IMR-90 (cell line): ENCODE measurements at regions not wholly inside any gene's neighbourhood (a gene's known extent, or its start where the extent isn't known, plus 50 kb on each side); places are given as distances from the start of the nearest gene placed in this dataset.

ENCODE experiments used
- ATAC-seq: fragments of 200-7000 bp; cut with Tn5 transposase; 2 replicates; pipeline ENCODE4 v1.9.1; 2020; ENCODE audit warnings: low read depth, mild to moderate bottlenecking, moderate library complexity
- BruUV-seq: library from RNA; stranded (reverse); fragments of 400-500 nt; replicated peaks from 2 replicates; lab custom pipeline; 2021; lab: Mats Ljungman, UMichigan
- CTCF ChIA-PET: fragments of 300-600 bp; formaldehyde crosslinking; extraction: SDS; loops from one replicate; lab custom pipeline; 2021; ENCODE audit warnings: antibody characterized with exemption; lab: Yijun Ruan, JAX
- POLR2A ChIA-PET: fragments of 300-600 bp; sonication (Branson Sonifier 250); formaldehyde crosslinking; loops from one replicate; lab custom pipeline; 2022; ENCODE audit warnings: antibody characterized with exemption; ENCODE audit not compliant: unreplicated experiment; lab: Charles Lee
- DNase-seq: peaks from one replicate; pipeline ENCODE4 v3.0.0; 2013
- H2AFZ ChIP-seq: replicated peaks from 2 replicates; pipeline ENCODE3; 2013; ENCODE audit warnings: low read length, mild to moderate bottlenecking; ENCODE audit not compliant: poor library complexity
- H2AK5ac ChIP-seq: 2 replicates; pipeline ENCODE4 v1.6.1; 2013; ENCODE audit warnings: low read depth, low read length, inconsistent platforms
- H2AK9ac ChIP-seq: replicated peaks from 2 replicates; pipeline ENCODE3; 2013; ENCODE audit warnings: mild to moderate bottlenecking, low read depth, low read length, moderate library complexity; ENCODE audit not compliant: poor library complexity
- H2BK120ac ChIP-seq: 2 replicates; pipeline ENCODE4 v1.6.1; 2013; ENCODE audit warnings: low read depth, low read length, inconsistent platforms
- H2BK15ac ChIP-seq: 3 replicates; pipeline ENCODE4 v1.6.1; 2013; ENCODE audit warnings: low read depth, low read length, inconsistent platforms
- H2BK20ac ChIP-seq: 2 replicates; pipeline ENCODE4 v1.6.1; 2013; ENCODE audit warnings: low read depth, mild to moderate bottlenecking, inconsistent platforms, low read length, moderate library complexity
- H2BK5ac ChIP-seq: 2 replicates; pipeline ENCODE4 v1.6.1; 2013; ENCODE audit warnings: mild to moderate bottlenecking, low read depth, low read length, inconsistent platforms; ENCODE audit not compliant: poor library complexity, severe bottlenecking
- H3K14ac ChIP-seq: replicated peaks from 2 replicates; pipeline ENCODE4 v1.6.1; 2013; ENCODE audit warnings: low read depth, low read length, inconsistent platforms
- H3K18ac ChIP-seq: 2 replicates; pipeline ENCODE4 v1.6.1; 2013; ENCODE audit warnings: low read depth, low read length, control low read depth
- H3K23ac ChIP-seq: 2 replicates; pipeline ENCODE4 v1.6.1; 2013; ENCODE audit warnings: low read depth, low read length, inconsistent platforms
- H3K27ac ChIP-seq: 2 replicates; pipeline ENCODE4 v1.5.1; 2013; ENCODE audit warnings: mild to moderate bottlenecking, control low read depth, low read length; ENCODE audit not compliant: insufficient read depth
- H3K27me3 ChIP-seq: 2 replicates; pipeline ENCODE4 v1.6.1; 2013; ENCODE audit warnings: low read length; ENCODE audit not compliant: control insufficient read depth, insufficient read depth
- H3K36me3 ChIP-seq: 2 replicates; pipeline ENCODE4 v1.6.1; 2013; ENCODE audit warnings: low read length, mixed read lengths; ENCODE audit not compliant: control insufficient read depth, insufficient read depth
- H3K4ac ChIP-seq: 2 replicates; pipeline ENCODE4 v1.6.1; 2013; ENCODE audit warnings: low read depth, low read length, inconsistent platforms
- H3K4me1 ChIP-seq: 2 replicates; pipeline ENCODE4 v1.6.1; 2013; ENCODE audit warnings: low read length, mixed read lengths; ENCODE audit not compliant: control insufficient read depth, insufficient read depth
- H3K4me2 ChIP-seq: 2 replicates; pipeline ENCODE4 v1.6.1; 2013; ENCODE audit warnings: low read depth, mild to moderate bottlenecking, control low read depth, low read length, moderate library complexity
- H3K4me3 ChIP-seq: 2 replicates; pipeline ENCODE4 v1.5.1; 2013; ENCODE audit warnings: low read depth, mild to moderate bottlenecking, control low read depth, low read length, moderate library complexity; ENCODE audit not compliant: insufficient read depth
- H3K56ac ChIP-seq: 2 replicates; pipeline ENCODE4 v1.6.1; 2013; ENCODE audit warnings: low read length, inconsistent platforms; ENCODE audit not compliant: insufficient read depth; ENCODE audit errors: extremely low read depth
- H3K79me1 ChIP-seq, 2 experiments: 2 replicates each; pipeline ENCODE4 v1.6.1; 2013; ENCODE audit warnings: low read length in 2 of 2, inconsistent platforms in 1 of 2, low read depth in 1 of 2
- H3K9ac ChIP-seq: 2 replicates; pipeline ENCODE4 v1.6.1; 2013; ENCODE audit warnings: low read depth, low read length, control low read depth
- H3K9me1 ChIP-seq: 2 replicates; pipeline ENCODE4 v1.6.1; 2013; ENCODE audit warnings: low read length, inconsistent platforms; ENCODE audit not compliant: insufficient read depth
- H3K9me3 ChIP-seq: 2 replicates; pipeline ENCODE4 v1.6.1; 2013; ENCODE audit warnings: low read length; ENCODE audit not compliant: control insufficient read depth, insufficient read depth
- H4K20me1 ChIP-seq: 2 replicates; pipeline ENCODE4 v1.6.1; 2013; ENCODE audit warnings: low read length, inconsistent platforms; ENCODE audit not compliant: insufficient read depth
- H4K5ac ChIP-seq: 2 replicates; pipeline ENCODE4 v1.6.1; 2013; ENCODE audit warnings: mild to moderate bottlenecking, low read depth, low read length, control low read depth
- H4K8ac ChIP-seq, 2 experiments: 2 replicates each; pipeline ENCODE4 v1.6.1; 2013; ENCODE audit warnings: low read depth in 2 of 2, low read length in 2 of 2, control low read depth in 1 of 2, inconsistent platforms in 1 of 2
- H4K91ac ChIP-seq: 2 replicates; pipeline ENCODE4 v1.6.1; 2013; ENCODE audit warnings: low read depth, low read length, inconsistent platforms; ENCODE audit not compliant: insufficient read depth
- BHLHE40 ChIP-seq: fragments of 150-350 bp; IDR thresholded peaks from 2 replicates; pipeline ENCODE4 v1.6.1; 2016; ENCODE audit warnings: mild to moderate bottlenecking, low read depth, low read length
- CEBPB ChIP-seq: IDR thresholded peaks from 2 replicates; pipeline ENCODE4 v1.6.1; 2012; ENCODE audit warnings: low read depth, low read length, improper control_type of control experiment
- CHD1 ChIP-seq: IDR thresholded peaks from 2 replicates; pipeline ENCODE4 v1.6.1; 2012; ENCODE audit warnings: low read depth, low read length, improper control_type of control experiment
- FOS ChIP-seq: fragments of 150-350 bp; IDR thresholded peaks from 2 replicates; pipeline ENCODE4 v1.6.1; 2016; ENCODE audit warnings: low read depth, low read length
- MAZ ChIP-seq: IDR thresholded peaks from 2 replicates; pipeline ENCODE4 v1.6.1; 2012; ENCODE audit warnings: low read depth, mild to moderate bottlenecking, low read length, improper control_type of control experiment, moderate library complexity, borderline replicate concordance
- MXI1 ChIP-seq: IDR thresholded peaks from 2 replicates; pipeline ENCODE4 v1.6.1; 2012; ENCODE audit warnings: low read depth, mild to moderate bottlenecking, low read length, moderate library complexity, borderline replicate concordance
- POLR2A ChIP-seq: IDR thresholded peaks from 2 replicates; pipeline ENCODE4 v1.6.1; 2012; ENCODE audit warnings: mild to moderate bottlenecking, low read depth, low read length
- RAD21 ChIP-seq: IDR thresholded peaks from 2 replicates; pipeline ENCODE4 v1.6.1; 2012; ENCODE audit warnings: low read length, improper control_type of control experiment
- RCOR1 ChIP-seq: IDR thresholded peaks from 2 replicates; pipeline ENCODE4 v1.6.1; 2012; ENCODE audit warnings: mild to moderate bottlenecking, low read length, improper control_type of control experiment; ENCODE audit not compliant: insufficient replicate concordance
- RFX5 ChIP-seq: IDR thresholded peaks from 2 replicates; pipeline ENCODE4 v1.8.0; 2012; ENCODE audit warnings: low read depth, mild to moderate bottlenecking, low read length, moderate library complexity
- WGBS, 2 experiments: methylation state at CpG; one replicate each; pipeline versions ENCODE4 v1.1.5 to v1.1.7; 2013; ENCODE audit warnings: missing lambda C conversion rate in 2 of 2; ENCODE audit not compliant: insufficient read length in 1 of 2; ENCODE audit errors: extremely low coverage in 2 of 2; 5-methylcytosine and 5-hydroxymethylcytosine counted together
- dilution Hi-C: fragments of 300-500 bp; cut with HindIII; formaldehyde crosslinking; loops from one replicate; pipeline ENCODE4 v1.14.3; 2018; ENCODE audit warnings: low sequenced_read_pairs; ENCODE audit not compliant: unreplicated experiment
- in situ Hi-C: fragments of 300-500 bp; cut with MboI; formaldehyde crosslinking; loops from 3 replicates; pipeline ENCODE4 v1.14.3; 2019; ENCODE audit warnings: low sequenced_read_pairs, inconsistent platforms, mixed read lengths
- intact Hi-C: fragments of 100-400 bp; cut with micrococcal nuclease; formaldehyde crosslinking; loops from 2 replicates; pipeline ENCODE4 v1.10.0; 2022
- TF ChIP-seq, protein P1 (sequence below): fragments of 150-350 bp; IDR thresholded peaks from 2 replicates; pipeline ENCODE4 v1.6.1; 2017; ENCODE audit warnings: mild to moderate bottlenecking, antibody characterized with exemption, low read length, low read depth
- TF ChIP-seq, protein P2 (sequence below): fragments of 150-350 bp; IDR thresholded peaks from 2 replicates; pipeline ENCODE4 v1.6.1; 2016; ENCODE audit warnings: low read depth, mild to moderate bottlenecking, low read length, moderate library complexity, borderline replicate concordance

DNA sequence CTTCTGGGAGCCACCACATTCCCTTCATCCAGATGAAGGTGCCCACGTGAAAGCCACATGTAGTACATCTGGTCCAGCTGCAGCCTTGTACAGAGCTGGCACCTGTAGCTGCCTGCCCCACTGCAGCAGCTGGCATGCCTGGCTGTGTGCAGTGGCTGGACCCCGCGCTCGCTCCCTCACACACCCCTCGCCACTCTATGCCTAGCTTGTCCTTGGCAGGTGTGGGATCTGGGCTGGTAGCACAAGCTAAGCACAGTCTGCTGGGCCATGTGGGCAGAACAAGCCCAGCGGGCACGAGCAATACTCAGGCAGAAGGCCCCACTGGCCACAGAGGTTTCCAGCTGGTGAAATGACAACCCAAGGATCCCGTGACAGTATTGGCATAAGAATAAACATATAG, 163.9 kb upstream of the PRNP start:
- ATAC-seq, result no peak
- CTCF ChIA-PET, result no interaction called here

More for the DNA sequence above, 163.9 kb upstream of the PRNP start:
- no peaks in the 10 kb centered on the region for H3K4me1 ChIP-seq
- no peak overlapping the region for H3K4ac ChIP-seq
- no peak overlapping the region for H4K5ac ChIP-seq
- no peak overlapping the region for H2AK5ac ChIP-seq
- H2AK9ac ChIP-seq, result no peak overlapping the region
- no peaks in the 10 kb centered on the region for H3K27me3 ChIP-seq
- no peak overlapping the region for H2AFZ ChIP-seq
- H3K79me1 ChIP-seq, result no peaks in the 10 kb centered on the region
- H3K9me1 ChIP-seq, result no peaks in the 10 kb centered on the region
- H2BK120ac ChIP-seq, result no peak overlapping the region
- no peak overlapping the region for H2BK5ac ChIP-seq
- dilution Hi-C loops, result no loop called here
- no peak overlapping the region for H2BK15ac ChIP-seq
- no peak overlapping the region for H3K56ac ChIP-seq
- H3K14ac ChIP-seq, result no peak overlapping the region
- no peak overlapping the region for H2BK20ac ChIP-seq
- DNase-seq, result no peak
- TF ChIP-seq MXI1 (no peak), RCOR1 (no peak), CHD1 (no peak), FOS (no peak), RAD21 (no peak), CEBPB (no peak), BHLHE40 (no peak), RFX5 (no peak), MAZ (no peak), POLR2A (no peak)
- TF ChIP-seq, protein P1, sequence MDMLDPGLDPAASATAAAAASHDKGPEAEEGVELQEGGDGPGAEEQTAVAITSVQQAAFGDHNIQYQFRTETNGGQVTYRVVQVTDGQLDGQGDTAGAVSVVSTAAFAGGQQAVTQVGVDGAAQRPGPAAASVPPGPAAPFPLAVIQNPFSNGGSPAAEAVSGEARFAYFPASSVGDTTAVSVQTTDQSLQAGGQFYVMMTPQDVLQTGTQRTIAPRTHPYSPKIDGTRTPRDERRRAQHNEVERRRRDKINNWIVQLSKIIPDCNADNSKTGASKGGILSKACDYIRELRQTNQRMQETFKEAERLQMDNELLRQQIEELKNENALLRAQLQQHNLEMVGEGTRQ, result no peak
- TF ChIP-seq, protein P2, sequence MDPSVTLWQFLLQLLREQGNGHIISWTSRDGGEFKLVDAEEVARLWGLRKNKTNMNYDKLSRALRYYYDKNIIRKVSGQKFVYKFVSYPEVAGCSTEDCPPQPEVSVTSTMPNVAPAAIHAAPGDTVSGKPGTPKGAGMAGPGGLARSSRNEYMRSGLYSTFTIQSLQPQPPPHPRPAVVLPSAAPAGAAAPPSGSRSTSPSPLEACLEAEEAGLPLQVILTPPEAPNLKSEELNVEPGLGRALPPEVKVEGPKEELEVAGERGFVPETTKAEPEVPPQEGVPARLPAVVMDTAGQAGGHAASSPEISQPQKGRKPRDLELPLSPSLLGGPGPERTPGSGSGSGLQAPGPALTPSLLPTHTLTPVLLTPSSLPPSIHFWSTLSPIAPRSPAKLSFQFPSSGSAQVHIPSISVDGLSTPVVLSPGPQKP, result no peak
- no peak overlapping the region for H4K91ac ChIP-seq
- no peak overlapping the region for H3K9ac ChIP-seq
- H4K20me1 ChIP-seq, result no peaks in the 10 kb centered on the region
- no peak overlapping the region for H3K27ac ChIP-seq
- H3K23ac ChIP-seq, result no peak overlapping the region
- no peak overlapping the region for H3K4me2 ChIP-seq
- no peaks in the 10 kb centered on the region for H3K9me3 ChIP-seq
- H4K8ac ChIP-seq, result no peak overlapping the region
- no peaks in the 10 kb centered on the region for H3K36me3 ChIP-seq
- 78% methylated on average over 1 of the region's 8 CpGs; no CpG with 5 or more reads in 1 of the 2 experiments for WGBS, 2 experiments
- H3K4me3 ChIP-seq, result no peak overlapping the region
- no TSS peak for BruUV-seq
- H3K18ac ChIP-seq, result no peak overlapping the region
- in situ Hi-C loops, result no loop called here
- POLR2A ChIA-PET, result no interaction called here
- intact Hi-C loops, result no loop called here
